IMR-90 (cell line): ENCODE measurements at regions not wholly inside any gene's neighbourhood (a gene's known extent, or its start where the extent isn't known, plus 50 kb on each side); places are given as distances from the start of the nearest gene placed in this dataset.

Experiments
- ATAC-seq: fragments of 200-7000 bp; cut with Tn5 transposase; 2 replicates; pipeline ENCODE4 v1.9.1; 2020; ENCODE audit warnings: low read depth, mild to moderate bottlenecking, moderate library complexity
- BruUV-seq: library from RNA; stranded (reverse); fragments of 400-500 nt; replicated peaks from 2 replicates; lab custom pipeline; 2021; lab: Mats Ljungman, UMichigan
- CTCF ChIA-PET: fragments of 300-600 bp; formaldehyde crosslinking; extraction: SDS; loops from one replicate; lab custom pipeline; 2021; ENCODE audit warnings: antibody characterized with exemption; lab: Yijun Ruan, JAX
- POLR2A ChIA-PET: fragments of 300-600 bp; sonication (Branson Sonifier 250); formaldehyde crosslinking; loops from one replicate; lab custom pipeline; 2022; ENCODE audit warnings: antibody characterized with exemption; ENCODE audit not compliant: unreplicated experiment; lab: Charles Lee
- DNase-seq: peaks from one replicate; pipeline ENCODE4 v3.0.0; 2013
- H2AFZ ChIP-seq: replicated peaks from 2 replicates; pipeline ENCODE3; 2013; ENCODE audit warnings: low read length, mild to moderate bottlenecking; ENCODE audit not compliant: poor library complexity
- H2AK5ac ChIP-seq: 2 replicates; pipeline ENCODE4 v1.6.1; 2013; ENCODE audit warnings: low read depth, low read length, inconsistent platforms
- H2AK9ac ChIP-seq: replicated peaks from 2 replicates; pipeline ENCODE3; 2013; ENCODE audit warnings: mild to moderate bottlenecking, low read depth, low read length, moderate library complexity; ENCODE audit not compliant: poor library complexity
- H2BK120ac ChIP-seq: 2 replicates; pipeline ENCODE4 v1.6.1; 2013; ENCODE audit warnings: low read depth, low read length, inconsistent platforms
- H2BK15ac ChIP-seq: 3 replicates; pipeline ENCODE4 v1.6.1; 2013; ENCODE audit warnings: low read depth, low read length, inconsistent platforms
- H2BK20ac ChIP-seq: 2 replicates; pipeline ENCODE4 v1.6.1; 2013; ENCODE audit warnings: low read depth, mild to moderate bottlenecking, inconsistent platforms, low read length, moderate library complexity
- H2BK5ac ChIP-seq: 2 replicates; pipeline ENCODE4 v1.6.1; 2013; ENCODE audit warnings: mild to moderate bottlenecking, low read depth, low read length, inconsistent platforms; ENCODE audit not compliant: poor library complexity, severe bottlenecking
- H3K14ac ChIP-seq: replicated peaks from 2 replicates; pipeline ENCODE4 v1.6.1; 2013; ENCODE audit warnings: low read depth, low read length, inconsistent platforms
- H3K18ac ChIP-seq: 2 replicates; pipeline ENCODE4 v1.6.1; 2013; ENCODE audit warnings: low read depth, low read length, control low read depth
- H3K23ac ChIP-seq: 2 replicates; pipeline ENCODE4 v1.6.1; 2013; ENCODE audit warnings: low read depth, low read length, inconsistent platforms
- H3K27ac ChIP-seq: 2 replicates; pipeline ENCODE4 v1.5.1; 2013; ENCODE audit warnings: mild to moderate bottlenecking, control low read depth, low read length; ENCODE audit not compliant: insufficient read depth
- H3K27me3 ChIP-seq: 2 replicates; pipeline ENCODE4 v1.6.1; 2013; ENCODE audit warnings: low read length; ENCODE audit not compliant: control insufficient read depth, insufficient read depth
- H3K36me3 ChIP-seq: 2 replicates; pipeline ENCODE4 v1.6.1; 2013; ENCODE audit warnings: low read length, mixed read lengths; ENCODE audit not compliant: control insufficient read depth, insufficient read depth
- H3K4ac ChIP-seq: 2 replicates; pipeline ENCODE4 v1.6.1; 2013; ENCODE audit warnings: low read depth, low read length, inconsistent platforms
- H3K4me1 ChIP-seq: 2 replicates; pipeline ENCODE4 v1.6.1; 2013; ENCODE audit warnings: low read length, mixed read lengths; ENCODE audit not compliant: control insufficient read depth, insufficient read depth
- H3K4me2 ChIP-seq: 2 replicates; pipeline ENCODE4 v1.6.1; 2013; ENCODE audit warnings: low read depth, mild to moderate bottlenecking, control low read depth, low read length, moderate library complexity
- H3K4me3 ChIP-seq: 2 replicates; pipeline ENCODE4 v1.5.1; 2013; ENCODE audit warnings: low read depth, mild to moderate bottlenecking, control low read depth, low read length, moderate library complexity; ENCODE audit not compliant: insufficient read depth
- H3K56ac ChIP-seq: 2 replicates; pipeline ENCODE4 v1.6.1; 2013; ENCODE audit warnings: low read length, inconsistent platforms; ENCODE audit not compliant: insufficient read depth; ENCODE audit errors: extremely low read depth
- H3K79me1 ChIP-seq, 2 experiments: 2 replicates each; pipeline ENCODE4 v1.6.1; 2013; ENCODE audit warnings: low read length in 2 of 2, inconsistent platforms in 1 of 2, low read depth in 1 of 2
- H3K9ac ChIP-seq: 2 replicates; pipeline ENCODE4 v1.6.1; 2013; ENCODE audit warnings: low read depth, low read length, control low read depth
- H3K9me1 ChIP-seq: 2 replicates; pipeline ENCODE4 v1.6.1; 2013; ENCODE audit warnings: low read length, inconsistent platforms; ENCODE audit not compliant: insufficient read depth
- H3K9me3 ChIP-seq: 2 replicates; pipeline ENCODE4 v1.6.1; 2013; ENCODE audit warnings: low read length; ENCODE audit not compliant: control insufficient read depth, insufficient read depth
- H4K20me1 ChIP-seq: 2 replicates; pipeline ENCODE4 v1.6.1; 2013; ENCODE audit warnings: low read length, inconsistent platforms; ENCODE audit not compliant: insufficient read depth
- H4K5ac ChIP-seq: 2 replicates; pipeline ENCODE4 v1.6.1; 2013; ENCODE audit warnings: mild to moderate bottlenecking, low read depth, low read length, control low read depth
- H4K8ac ChIP-seq, 2 experiments: 2 replicates each; pipeline ENCODE4 v1.6.1; 2013; ENCODE audit warnings: low read depth in 2 of 2, low read length in 2 of 2, control low read depth in 1 of 2, inconsistent platforms in 1 of 2
- H4K91ac ChIP-seq: 2 replicates; pipeline ENCODE4 v1.6.1; 2013; ENCODE audit warnings: low read depth, low read length, inconsistent platforms; ENCODE audit not compliant: insufficient read depth
- BHLHE40 ChIP-seq: fragments of 150-350 bp; IDR thresholded peaks from 2 replicates; pipeline ENCODE4 v1.6.1; 2016; ENCODE audit warnings: mild to moderate bottlenecking, low read depth, low read length
- CEBPB ChIP-seq: IDR thresholded peaks from 2 replicates; pipeline ENCODE4 v1.6.1; 2012; ENCODE audit warnings: low read depth, low read length, improper control_type of control experiment
- CHD1 ChIP-seq: IDR thresholded peaks from 2 replicates; pipeline ENCODE4 v1.6.1; 2012; ENCODE audit warnings: low read depth, low read length, improper control_type of control experiment
- FOS ChIP-seq: fragments of 150-350 bp; IDR thresholded peaks from 2 replicates; pipeline ENCODE4 v1.6.1; 2016; ENCODE audit warnings: low read depth, low read length
- MAFK ChIP-seq: IDR thresholded peaks from 2 replicates; pipeline ENCODE4 v1.6.1; 2012; ENCODE audit warnings: low read depth, low read length, improper control_type of control experiment
- MAZ ChIP-seq: IDR thresholded peaks from 2 replicates; pipeline ENCODE4 v1.6.1; 2012; ENCODE audit warnings: low read depth, mild to moderate bottlenecking, low read length, improper control_type of control experiment, moderate library complexity, borderline replicate concordance
- MXI1 ChIP-seq: IDR thresholded peaks from 2 replicates; pipeline ENCODE4 v1.6.1; 2012; ENCODE audit warnings: low read depth, mild to moderate bottlenecking, low read length, moderate library complexity, borderline replicate concordance
- NFE2L2 ChIP-seq: fragments of 150-350 bp; IDR thresholded peaks from 2 replicates; pipeline ENCODE4 v1.6.1; 2016; ENCODE audit warnings: low read depth, mild to moderate bottlenecking, low read length
- POLR2A ChIP-seq: IDR thresholded peaks from 2 replicates; pipeline ENCODE4 v1.6.1; 2012; ENCODE audit warnings: mild to moderate bottlenecking, low read depth, low read length
- RAD21 ChIP-seq: IDR thresholded peaks from 2 replicates; pipeline ENCODE4 v1.6.1; 2012; ENCODE audit warnings: low read length, improper control_type of control experiment
- RCOR1 ChIP-seq: IDR thresholded peaks from 2 replicates; pipeline ENCODE4 v1.6.1; 2012; ENCODE audit warnings: mild to moderate bottlenecking, low read length, improper control_type of control experiment; ENCODE audit not compliant: insufficient replicate concordance
- RFX5 ChIP-seq: IDR thresholded peaks from 2 replicates; pipeline ENCODE4 v1.8.0; 2012; ENCODE audit warnings: low read depth, mild to moderate bottlenecking, low read length, moderate library complexity
- SMC3 ChIP-seq: fragments of 150-350 bp; IDR thresholded peaks from 2 replicates; pipeline ENCODE4 v1.6.1; 2016; ENCODE audit warnings: low read depth, mild to moderate bottlenecking, antibody characterized with exemption, low read length, moderate library complexity
- dilution Hi-C: fragments of 300-500 bp; cut with HindIII; formaldehyde crosslinking; loops from one replicate; pipeline ENCODE4 v1.14.3; 2018; ENCODE audit warnings: low sequenced_read_pairs; ENCODE audit not compliant: unreplicated experiment
- in situ Hi-C: fragments of 300-500 bp; cut with MboI; formaldehyde crosslinking; loops from 3 replicates; pipeline ENCODE4 v1.14.3; 2019; ENCODE audit warnings: low sequenced_read_pairs, inconsistent platforms, mixed read lengths
- intact Hi-C: fragments of 100-400 bp; cut with micrococcal nuclease; formaldehyde crosslinking; loops from 2 replicates; pipeline ENCODE4 v1.10.0; 2022
- TF ChIP-seq, protein P1 (sequence below): fragments of 150-350 bp; IDR thresholded peaks from 2 replicates; pipeline ENCODE4 v1.6.1; 2017; ENCODE audit warnings: mild to moderate bottlenecking, antibody characterized with exemption, low read length, low read depth
- TF ChIP-seq, protein P2 (sequence below): conservative IDR thresholded peaks from 2 replicates; pipeline ENCODE4 v1.5.1; 2012; ENCODE audit warnings: mild to moderate bottlenecking, low read depth, low read length, improper control_type of control experiment
- TF ChIP-seq, protein P3 (sequence below): fragments of 150-350 bp; IDR thresholded peaks from 2 replicates; pipeline ENCODE4 v1.6.1; 2016; ENCODE audit warnings: low read depth, mild to moderate bottlenecking, low read length, moderate library complexity, borderline replicate concordance

DNA sequence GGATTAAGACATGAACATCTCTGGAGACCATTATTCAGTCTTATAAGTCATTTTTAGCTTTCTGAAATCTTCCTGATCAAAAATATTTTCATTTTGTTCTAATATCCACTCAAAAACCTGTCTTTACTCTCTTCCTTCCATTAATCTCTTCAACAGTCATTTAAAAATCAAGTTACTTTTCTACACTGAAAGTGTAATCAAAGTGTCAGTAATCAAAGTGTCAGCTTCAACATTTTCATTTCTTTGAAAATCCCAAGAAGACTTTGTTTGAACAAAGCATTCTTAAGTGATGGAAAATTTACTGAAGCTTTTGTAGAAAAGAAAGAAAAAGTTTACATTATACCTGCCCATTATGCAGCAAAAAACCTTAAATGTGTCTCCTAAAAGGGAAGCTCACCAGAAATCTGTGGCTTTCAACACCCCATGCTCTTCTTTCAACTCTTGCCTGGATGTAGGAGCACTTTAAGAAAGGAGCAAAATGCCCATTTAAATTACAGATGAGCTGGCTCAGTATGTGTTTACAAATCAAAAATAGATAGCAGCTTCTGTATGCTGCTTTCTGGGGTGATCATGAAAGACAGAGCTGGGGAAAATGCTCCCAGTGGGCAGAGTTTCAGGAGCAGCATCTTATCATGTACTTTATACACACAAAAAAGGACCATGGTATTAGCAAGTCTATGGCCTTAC, 260.8 kb upstream of the NCAM2 start:
- H3K27me3 ChIP-seq = no peaks in the 10 kb centered on the region
- H3K4me2 ChIP-seq = no peak overlapping the region
- H3K9ac ChIP-seq = no peak overlapping the region
- no peak overlapping the region for H3K4ac ChIP-seq
- H4K20me1 ChIP-seq = no peaks in the 10 kb centered on the region
- no peak overlapping the region for H3K23ac ChIP-seq
- H2BK120ac ChIP-seq = no peak overlapping the region
- ChIA-PET CTCF (no interaction called here), POLR2A (no interaction called here)
- in situ Hi-C loops (no loop called here), intact Hi-C loops (no loop called here), dilution Hi-C loops (no loop called here)
- no peak for DNase-seq
- no peak overlapping the region for H2BK5ac ChIP-seq
- no peak overlapping the region for H3K4me3 ChIP-seq
- no peak overlapping the region for H2AK9ac ChIP-seq
- H3K18ac ChIP-seq = no peak overlapping the region
- H3K36me3 ChIP-seq = no peaks in the 10 kb centered on the region
- no peak overlapping the region for H3K56ac ChIP-seq
- no peak overlapping the region for H3K14ac ChIP-seq
- H2BK15ac ChIP-seq = no peak overlapping the region
- no peak overlapping the region for H4K91ac ChIP-seq
- BruUV-seq = no TSS peak
- no peak overlapping the region for H4K8ac ChIP-seq
- TF ChIP-seq NFE2L2 = no peak
- TF ChIP-seq, protein P1, sequence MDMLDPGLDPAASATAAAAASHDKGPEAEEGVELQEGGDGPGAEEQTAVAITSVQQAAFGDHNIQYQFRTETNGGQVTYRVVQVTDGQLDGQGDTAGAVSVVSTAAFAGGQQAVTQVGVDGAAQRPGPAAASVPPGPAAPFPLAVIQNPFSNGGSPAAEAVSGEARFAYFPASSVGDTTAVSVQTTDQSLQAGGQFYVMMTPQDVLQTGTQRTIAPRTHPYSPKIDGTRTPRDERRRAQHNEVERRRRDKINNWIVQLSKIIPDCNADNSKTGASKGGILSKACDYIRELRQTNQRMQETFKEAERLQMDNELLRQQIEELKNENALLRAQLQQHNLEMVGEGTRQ = no peak
- TF ChIP-seq POLR2A = no peak
- TF ChIP-seq MAZ = no peak
- no peak for TF ChIP-seq MAFK
- TF ChIP-seq, protein P2, sequence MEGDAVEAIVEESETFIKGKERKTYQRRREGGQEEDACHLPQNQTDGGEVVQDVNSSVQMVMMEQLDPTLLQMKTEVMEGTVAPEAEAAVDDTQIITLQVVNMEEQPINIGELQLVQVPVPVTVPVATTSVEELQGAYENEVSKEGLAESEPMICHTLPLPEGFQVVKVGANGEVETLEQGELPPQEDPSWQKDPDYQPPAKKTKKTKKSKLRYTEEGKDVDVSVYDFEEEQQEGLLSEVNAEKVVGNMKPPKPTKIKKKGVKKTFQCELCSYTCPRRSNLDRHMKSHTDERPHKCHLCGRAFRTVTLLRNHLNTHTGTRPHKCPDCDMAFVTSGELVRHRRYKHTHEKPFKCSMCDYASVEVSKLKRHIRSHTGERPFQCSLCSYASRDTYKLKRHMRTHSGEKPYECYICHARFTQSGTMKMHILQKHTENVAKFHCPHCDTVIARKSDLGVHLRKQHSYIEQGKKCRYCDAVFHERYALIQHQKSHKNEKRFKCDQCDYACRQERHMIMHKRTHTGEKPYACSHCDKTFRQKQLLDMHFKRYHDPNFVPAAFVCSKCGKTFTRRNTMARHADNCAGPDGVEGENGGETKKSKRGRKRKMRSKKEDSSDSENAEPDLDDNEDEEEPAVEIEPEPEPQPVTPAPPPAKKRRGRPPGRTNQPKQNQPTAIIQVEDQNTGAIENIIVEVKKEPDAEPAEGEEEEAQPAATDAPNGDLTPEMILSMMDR = no peak
- no peak for TF ChIP-seq SMC3
- TF ChIP-seq MXI1 = no peak
- TF ChIP-seq BHLHE40 = no peak
- no peak for TF ChIP-seq FOS
- no peak for TF ChIP-seq CHD1
- no peak for TF ChIP-seq RFX5
- no peak for TF ChIP-seq RAD21
- TF ChIP-seq, protein P3, sequence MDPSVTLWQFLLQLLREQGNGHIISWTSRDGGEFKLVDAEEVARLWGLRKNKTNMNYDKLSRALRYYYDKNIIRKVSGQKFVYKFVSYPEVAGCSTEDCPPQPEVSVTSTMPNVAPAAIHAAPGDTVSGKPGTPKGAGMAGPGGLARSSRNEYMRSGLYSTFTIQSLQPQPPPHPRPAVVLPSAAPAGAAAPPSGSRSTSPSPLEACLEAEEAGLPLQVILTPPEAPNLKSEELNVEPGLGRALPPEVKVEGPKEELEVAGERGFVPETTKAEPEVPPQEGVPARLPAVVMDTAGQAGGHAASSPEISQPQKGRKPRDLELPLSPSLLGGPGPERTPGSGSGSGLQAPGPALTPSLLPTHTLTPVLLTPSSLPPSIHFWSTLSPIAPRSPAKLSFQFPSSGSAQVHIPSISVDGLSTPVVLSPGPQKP = no peak
- no peak for TF ChIP-seq CEBPB
- TF ChIP-seq RCOR1 = no peak
- H2BK20ac ChIP-seq = no peak overlapping the region
- H2AFZ ChIP-seq = no peak overlapping the region
- H3K79me1 ChIP-seq = no peaks in the 10 kb centered on the region
- no peaks in the 10 kb centered on the region for H3K4me1 ChIP-seq
- H4K5ac ChIP-seq = no peak overlapping the region
- no peaks in the 10 kb centered on the region for H3K9me1 ChIP-seq
- H3K9me3 ChIP-seq = peaks cover 19% of the 10 kb centered on the region
- H3K27ac ChIP-seq = no peak overlapping the region
- H2AK5ac ChIP-seq = no peak overlapping the region
- ATAC-seq = no peak
